Cortex of kidney (tissue), 1 donor: ENCODE measurements at regions not wholly inside any gene's neighbourhood (a gene's known extent, or its start where the extent isn't known, plus 50 kb on each side); places are given as distances from the start of the nearest gene placed in this dataset.
"Not testable (repeated sequence)": the region's sequence is repeated elsewhere in the genome, so short reads cannot be mapped to it uniquely, and the experiment has no call there.

Source experiments
- DNase-seq: peaks from one replicate; lab custom pipeline; 2025; lab: John Stamatoyannopoulos, UW

DNA sequence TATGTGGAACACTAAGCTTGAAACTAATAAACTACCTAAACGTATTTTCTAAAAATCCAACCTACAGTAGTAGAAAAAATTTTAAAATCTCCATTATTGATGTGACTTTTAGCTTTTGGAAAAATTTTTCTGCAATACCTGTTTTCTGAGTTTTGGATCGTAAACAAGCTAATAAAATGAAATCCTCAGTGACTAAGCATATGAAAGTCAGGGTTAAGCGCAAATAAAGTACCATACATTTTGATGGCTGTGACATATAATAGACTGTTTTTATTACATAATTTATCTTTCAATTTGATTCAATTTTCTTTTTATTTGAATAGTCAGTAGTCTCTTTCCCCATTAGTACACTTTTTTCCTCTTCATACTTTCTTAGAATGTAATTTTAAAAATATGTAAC is 683.6 kb downstream of the NUP35 start:
- no peak for DNase-seq

DNA sequence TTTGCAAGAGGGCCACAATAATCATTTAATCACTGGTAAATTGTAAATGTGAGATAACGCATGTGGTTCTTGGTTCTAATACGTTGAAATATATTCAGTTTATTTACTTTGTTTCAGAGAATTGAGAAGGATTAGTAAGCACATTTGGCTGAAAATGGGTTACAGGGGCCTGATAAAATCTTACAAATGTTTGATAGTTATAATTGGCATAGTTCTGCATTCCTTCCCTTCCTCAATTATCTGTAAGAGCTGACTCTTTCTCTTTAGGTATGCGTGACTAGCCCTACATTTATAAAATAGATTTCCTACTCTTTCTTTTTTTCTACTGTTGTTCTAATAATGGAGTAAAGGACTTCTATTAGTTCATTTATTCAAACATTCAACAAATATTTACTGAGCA is 685.2 kb downstream of the NUP35 start:
- DNase-seq: no peak

DNA sequence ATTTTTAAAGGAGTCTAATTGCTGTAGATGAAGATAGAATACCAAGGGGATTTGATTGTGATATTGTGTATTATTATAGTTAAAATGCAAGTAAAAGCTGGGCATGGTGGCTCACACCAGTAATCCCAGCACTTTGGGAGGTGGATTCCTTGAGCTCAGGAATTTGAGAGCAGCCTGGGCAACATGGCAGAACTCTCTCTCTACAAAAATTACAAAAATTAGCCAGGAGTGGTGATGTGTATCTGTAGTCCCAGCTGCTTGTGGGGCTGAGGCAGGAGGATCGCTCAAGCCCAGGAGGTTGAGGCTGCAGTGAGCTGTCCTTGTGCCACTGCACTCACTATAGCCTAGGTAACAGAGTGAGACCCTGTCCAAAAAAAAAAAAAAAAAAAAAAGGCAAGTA is 687.0 kb downstream of the NUP35 start:
- no peak for DNase-seq

DNA sequence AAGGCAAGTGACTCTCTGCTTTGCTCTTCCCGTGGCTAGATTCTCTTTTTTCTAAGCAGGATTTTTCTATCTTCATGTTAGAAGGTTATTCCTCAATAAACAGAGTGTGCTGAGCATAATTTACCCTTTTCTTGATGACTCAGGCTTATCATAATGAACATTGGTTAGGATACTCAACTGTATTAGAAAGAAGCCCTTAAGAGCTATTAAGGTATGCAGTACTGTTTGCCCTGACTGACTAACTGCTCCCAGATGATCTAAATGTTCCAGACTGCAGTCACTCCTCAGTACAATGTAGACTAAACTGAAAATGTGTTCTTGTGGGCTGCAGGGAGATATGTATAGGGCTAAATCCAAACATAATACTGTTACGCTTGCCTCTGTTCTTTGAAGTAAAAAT is 687.8 kb downstream of the NUP35 start:
- DNase-seq: no peak

DNA sequence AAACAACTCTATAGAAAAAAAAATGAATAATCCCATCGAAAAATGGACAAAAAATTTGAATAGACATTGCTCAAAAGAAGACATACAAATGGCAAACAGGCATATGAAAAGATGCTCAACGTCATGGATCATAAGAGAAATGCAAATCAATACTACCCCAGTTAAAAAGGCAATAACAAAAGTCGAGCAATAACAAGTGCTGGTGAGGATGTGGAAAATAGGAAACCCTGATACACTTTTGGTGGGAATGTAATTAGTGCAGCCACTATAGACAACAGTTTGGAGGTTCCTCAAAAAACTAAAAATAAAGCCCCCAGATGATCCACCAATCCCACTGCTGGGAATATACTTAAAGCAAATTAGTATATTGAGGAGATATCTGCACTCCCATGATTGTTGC is 701.5 kb downstream of the NUP35 start:
- no peak for DNase-seq

DNA sequence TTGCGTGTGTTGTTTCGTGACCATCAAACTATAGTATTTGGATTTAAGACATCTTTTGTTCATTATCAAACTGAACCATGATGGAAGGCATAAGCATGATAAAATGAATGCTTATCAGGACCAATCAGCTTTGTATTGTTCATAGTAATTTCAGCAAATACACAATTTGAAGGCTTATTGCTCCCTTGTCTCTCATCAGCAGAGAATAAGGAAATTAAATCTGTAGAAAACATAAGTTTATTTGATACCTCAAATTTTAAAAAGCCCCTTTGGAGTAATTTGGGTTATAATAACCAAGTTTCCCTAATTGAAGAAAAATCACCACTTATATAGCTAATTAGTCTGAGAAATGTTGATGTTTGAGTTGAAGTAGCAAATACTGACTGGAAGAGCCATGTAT is 705.7 kb downstream of the NUP35 start:
- no peak for DNase-seq

DNA sequence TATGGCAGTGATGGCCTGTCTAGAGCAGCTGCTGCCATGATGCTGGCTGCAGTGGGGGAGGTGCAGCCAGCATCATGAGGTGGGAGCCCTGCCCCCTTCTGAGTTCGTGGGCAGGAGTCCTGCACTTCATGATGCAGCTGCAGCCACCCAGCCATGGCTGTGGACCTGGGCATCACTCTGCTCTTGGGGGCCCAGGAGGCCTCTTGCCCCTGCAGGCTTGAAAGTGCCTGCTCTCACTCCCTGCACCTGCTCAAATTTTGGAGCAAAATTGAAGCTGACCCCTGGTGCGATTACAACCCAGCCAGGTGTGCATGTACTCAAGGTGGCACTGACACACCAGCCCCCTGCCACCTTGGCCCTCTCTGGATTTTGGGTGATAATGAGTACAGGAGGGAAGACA is 712.9 kb downstream of the NUP35 start:
- no peak for DNase-seq

DNA sequence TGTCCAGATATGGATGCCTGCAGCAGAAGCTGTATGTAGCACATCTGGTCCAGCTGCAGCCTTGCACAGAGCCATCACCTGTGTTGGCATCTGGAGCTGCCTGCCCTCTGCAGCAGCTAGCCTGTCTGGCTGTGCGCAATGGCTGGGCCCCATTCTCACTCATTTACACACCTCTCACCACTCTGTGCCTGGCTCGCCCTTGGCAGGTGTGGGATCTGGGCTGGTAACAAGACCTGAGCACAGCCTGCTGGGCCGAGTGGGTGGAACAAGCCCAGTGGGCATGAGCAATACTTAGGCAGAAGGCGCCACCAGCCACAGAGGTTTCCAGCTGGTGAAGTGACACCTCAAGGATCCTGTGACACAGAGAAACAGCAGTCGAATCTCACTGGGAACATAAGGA is 714.1 kb downstream of the NUP35 start:
- no peak for DNase-seq

DNA sequence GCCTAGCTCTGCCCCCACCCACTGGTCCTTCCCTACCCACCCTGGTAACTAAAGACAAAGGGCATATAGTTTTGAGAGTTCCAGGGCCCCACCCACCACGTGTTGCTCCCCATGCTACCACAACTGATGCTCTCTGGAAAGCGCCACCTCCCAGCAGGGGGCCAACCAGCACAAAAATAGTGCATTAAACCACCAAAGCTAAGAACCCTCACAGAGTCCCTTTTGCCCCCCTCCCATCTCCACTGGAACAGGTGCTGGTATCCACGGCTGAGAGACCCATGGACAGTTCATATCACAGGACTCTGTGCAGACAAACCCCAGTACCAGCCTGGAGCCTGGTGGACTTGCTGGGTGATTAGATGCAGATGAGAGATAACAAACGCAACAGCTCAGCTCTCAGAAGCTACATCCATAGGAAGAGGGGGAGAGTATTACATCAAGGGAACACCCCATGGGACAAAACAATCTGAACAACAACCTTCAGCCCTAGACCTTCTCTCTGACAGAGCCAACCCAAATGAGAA is 715.9 kb downstream of the NUP35 start:
- DNase-seq: no peak

DNA sequence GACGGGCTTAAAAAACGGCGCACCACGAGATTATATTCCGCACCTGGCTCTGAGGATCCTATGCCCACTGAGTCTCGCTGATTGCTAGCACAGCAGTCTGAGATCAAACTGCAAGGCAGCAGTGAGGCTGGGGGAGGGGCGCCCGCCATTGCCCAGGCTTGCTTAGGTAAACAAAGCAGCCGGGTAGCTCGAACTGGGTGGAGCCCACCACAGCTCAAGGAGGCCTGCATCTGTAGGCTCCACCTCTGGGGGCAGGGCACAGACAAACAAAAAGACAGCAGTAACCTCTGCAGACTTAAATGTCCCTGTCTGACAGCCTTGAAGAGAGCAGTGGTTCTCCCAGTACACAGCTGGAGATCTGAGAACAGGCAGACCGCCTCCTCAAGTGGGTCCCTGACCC is 725.6 kb downstream of the NUP35 start:
- not testable (repeated sequence) for DNase-seq

DNA sequence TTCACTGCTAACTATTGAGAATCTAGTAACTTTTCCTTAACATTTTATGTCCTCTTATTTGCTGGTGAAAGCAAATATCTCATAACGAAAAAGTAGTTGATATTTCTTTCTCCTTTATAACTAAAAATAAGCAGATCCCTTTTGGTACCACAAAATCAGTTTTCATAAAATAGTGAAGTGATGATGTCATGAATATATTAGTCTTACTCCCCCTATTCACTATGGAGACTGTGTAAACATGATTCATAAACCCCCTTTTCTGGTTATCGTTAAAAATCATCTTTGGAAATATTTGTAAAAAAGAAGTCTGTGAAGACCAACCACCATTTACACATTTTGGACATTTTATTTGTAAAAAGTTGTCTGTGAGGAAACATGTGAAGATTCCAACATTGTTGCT is 734.9 kb downstream of the NUP35 start:
- DNase-seq: no peak

DNA sequence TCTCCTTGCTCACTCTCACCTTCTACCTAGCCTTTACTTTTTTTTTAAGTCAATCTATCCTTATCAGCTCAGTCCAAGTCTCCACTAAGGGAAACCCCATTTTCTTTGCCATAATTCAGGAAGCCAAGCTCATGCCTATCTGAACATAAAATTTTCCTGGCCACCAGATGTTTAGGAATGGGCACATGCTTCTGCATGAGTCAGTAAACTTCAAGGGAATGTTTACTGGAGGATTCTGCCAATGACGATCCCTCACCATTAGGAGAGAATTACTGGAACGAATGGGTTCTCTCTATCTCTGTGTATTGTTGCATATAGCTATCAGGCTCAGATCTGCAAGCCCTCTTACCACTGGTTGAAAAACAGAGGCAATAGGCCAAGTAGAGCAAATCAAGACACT is 731.7 kb upstream of the ZNF804A start:
- no peak for DNase-seq

DNA sequence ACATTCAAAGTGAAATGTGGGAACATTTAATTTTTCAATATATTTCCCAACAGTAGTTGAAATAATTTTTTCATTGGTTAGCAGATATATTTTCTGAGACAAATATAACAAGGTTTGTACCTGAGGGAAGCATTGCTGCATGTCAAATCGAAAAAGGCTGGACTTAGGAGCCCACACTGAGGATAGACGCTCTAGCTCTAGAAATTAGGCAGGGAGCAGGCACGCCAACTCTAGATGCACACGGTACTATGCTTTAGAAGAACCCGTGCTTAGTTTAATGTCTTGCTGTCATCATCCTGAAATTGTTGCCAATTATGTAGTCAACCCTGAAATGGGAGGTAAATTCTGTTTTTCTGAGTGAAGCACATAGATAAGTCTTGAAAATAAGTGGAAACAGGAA is 731.1 kb upstream of the ZNF804A start:
- DNase-seq: no peak

DNA sequence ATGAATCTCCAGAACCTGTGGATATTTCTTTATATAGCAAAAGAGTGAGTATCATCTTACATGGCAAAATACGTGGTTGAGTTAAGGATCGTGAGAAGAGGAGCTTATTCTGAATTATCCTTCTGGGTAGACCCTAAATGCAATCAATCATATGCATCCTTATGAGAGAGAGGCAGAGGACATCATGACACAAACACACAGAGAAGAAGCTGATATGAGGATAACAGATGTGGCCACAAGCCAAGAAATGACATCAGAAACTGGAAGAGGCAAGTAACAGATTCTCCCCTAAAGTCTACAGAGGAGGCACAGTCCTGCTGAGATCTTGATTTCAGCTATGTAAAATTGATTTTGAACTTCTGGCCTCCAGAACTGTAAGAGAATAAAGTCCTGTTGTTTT is 730.2 kb upstream of the ZNF804A start:
- DNase-seq: no peak

DNA sequence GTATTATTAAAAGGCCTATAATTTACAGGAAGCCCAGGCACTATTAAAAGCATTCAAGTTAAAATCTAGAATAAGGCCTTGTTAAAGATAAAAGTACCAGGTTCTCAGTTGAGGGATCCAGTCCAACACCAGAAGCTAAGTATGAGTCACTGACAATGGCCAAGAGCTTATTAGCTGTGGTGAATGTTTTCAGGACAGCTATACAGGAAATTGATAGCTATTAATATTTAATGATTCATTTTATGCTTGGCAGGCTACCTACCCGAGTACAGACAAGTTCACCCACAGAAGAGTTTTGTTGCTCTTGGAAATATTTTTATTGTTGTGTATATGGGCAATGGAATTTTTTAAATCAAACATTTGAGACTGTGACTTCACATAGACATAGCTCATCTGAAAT is 729.6 kb upstream of the ZNF804A start:
- DNase-seq: no peak

DNA sequence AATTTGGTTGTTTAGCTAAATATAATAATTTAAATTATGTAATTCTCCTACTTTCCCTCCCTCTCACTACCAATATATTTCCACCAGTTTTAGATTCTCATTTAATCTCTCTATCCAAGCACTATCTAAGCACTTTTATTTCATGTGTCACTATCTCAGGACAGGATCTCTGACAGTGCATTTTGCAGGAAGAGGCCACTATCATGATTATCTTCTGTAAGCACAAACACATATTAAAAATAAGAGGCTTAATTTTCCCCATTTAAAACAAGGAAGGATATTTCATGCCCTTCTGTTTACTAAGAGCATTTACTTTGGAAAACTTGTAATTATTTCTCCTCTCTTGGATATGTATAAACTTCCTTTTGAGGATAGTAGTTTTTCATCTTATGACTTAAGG is 726.2 kb upstream of the ZNF804A start:
- no peak for DNase-seq

DNA sequence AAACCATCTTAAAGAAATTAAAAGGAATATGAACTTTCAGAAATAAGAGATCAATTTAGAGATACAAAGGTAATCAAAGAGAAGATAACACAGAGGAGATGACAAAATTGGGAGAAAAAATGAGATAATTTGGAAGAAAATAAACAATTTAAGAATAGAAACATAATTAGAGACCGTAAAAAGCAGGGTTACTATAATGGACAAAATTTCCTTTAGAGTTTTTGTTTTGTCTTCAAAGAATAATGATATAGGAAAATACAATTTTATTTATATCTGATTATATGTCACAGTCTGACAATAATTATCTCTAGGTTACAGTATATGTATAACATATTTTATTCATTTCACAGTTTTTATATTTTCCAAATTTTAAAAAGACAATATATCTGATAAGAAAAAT is 716.4 kb upstream of the ZNF804A start:
- DNase-seq: no peak

DNA sequence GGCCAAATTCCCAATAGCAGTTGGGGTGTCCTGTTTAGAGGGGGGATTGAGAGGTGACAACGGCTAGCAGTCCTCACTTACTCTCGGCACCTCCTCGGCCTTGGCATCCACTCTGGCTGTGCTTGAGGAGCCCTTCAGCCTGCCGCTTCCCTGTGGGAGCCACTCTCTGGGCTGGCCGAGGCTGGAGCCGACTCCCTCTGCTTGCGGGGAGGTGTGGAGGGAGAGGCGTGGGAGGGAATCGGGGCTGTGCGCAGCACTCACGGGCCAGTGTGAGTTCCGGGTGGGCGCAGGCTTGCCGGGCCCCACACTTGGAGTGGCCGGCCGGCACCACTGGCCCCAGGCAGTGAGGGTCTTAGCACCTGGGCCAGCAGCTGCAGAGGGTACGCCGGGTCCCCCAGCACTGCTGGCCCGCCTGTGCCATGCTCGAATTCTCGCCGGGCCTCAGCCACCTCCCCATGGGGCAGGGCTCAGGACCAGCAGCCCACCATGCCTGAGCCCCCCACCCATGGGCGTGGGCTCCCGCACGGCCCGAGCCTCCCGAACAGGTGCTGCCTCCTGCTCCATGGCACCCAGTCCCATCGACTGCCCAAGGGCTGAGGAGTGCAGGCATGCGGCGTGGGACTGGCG is 705.9 kb upstream of the ZNF804A start:
- DNase-seq: peak; percentile 15

DNA sequence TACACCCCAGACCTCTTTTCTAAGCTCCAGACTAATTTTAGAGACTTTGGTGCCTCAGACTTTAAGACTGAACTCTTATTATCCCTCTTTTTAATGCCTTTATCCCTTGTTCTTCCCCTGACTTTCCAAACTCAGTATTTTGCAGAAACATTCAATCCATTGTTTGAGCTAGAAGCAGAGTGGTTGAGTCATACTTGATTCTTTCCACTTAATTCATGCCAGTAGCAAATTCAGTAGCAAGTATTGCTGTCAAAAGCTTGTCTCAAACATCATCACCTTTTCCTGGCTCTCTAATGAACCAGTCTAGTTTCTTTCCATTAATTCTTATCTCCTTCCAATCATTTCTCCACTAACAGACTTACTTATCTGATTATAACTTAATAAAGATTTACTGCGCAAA is 699.7 kb upstream of the ZNF804A start:
- DNase-seq: no peak

DNA sequence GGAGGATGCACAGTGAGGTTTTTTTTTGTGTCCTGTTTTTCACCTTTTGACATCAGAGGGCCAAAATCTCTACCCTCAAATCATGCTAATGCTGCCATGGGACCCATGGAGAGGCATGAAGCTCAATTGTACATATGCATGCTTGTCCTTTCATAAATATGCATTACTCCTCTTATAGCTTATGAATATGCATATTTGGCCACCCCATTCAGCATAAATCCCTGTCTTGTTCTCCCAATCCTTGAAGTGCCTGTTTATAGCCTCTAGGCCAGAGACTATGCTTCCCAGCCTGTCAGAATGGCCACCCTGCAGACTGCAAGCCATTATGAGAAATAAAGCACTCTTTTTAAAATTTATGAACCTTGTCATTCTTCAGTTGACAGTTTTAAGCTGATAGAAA is 696.4 kb upstream of the ZNF804A start:
- DNase-seq: no peak

DNA sequence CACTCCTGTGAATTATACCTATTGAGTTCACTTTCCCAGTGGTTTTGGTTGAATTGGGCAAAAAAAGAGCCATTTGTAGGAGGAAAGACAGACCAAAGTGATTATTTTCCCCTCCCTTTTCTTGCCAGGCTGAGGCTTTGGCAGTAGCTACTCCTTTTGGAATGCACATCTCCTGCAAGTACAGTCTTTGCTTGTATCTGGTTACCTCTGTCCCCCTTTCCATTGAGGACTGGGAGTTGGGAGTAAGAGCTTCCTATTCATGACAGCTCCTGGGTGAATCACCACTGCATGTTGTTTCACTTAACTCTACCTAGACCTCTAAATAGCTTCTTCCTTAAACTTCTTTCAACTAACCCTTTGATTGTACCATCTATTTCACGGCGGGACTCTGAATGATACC is 695.3 kb upstream of the ZNF804A start:
- DNase-seq: no peak

DNA sequence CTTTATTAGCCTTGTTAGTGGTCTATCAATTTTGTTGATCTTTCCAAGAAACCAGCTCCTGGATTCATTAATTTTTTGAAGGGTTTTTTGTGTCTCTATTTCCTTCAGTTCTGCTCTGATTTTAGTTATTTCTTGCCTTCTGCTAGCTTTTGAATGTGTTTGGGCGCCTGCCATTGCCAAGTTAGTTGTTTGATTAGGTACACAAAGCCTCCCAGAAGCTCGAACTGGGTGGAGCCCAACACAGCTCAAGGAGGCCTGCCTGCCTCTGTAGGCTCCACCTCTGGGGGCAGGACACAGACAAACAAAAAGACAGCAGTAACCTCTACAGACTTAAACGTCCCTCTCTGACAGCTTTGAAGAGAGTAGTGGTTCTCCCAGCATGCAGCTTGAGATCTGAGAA is 682.3 kb upstream of the ZNF804A start:
- DNase-seq: not testable (repeated sequence)

DNA sequence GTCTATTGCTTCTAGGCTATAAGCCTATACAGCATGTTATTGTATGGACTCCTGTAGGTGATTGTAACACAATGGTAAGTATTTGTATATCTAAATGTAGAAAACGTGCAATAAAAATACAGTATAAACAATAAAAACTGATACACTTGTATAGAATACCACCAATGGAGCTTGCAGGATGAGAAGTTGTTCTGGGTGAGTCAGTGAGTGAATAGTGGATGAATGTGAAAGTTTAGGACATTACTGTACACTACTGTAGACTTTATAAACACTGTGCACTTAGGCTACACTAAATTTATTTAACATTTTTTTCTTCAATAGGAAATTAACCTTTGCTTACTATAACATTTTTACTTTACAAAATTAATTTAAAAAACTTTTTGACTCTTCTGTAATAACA is 679.2 kb upstream of the ZNF804A start:
- DNase-seq: no peak

DNA sequence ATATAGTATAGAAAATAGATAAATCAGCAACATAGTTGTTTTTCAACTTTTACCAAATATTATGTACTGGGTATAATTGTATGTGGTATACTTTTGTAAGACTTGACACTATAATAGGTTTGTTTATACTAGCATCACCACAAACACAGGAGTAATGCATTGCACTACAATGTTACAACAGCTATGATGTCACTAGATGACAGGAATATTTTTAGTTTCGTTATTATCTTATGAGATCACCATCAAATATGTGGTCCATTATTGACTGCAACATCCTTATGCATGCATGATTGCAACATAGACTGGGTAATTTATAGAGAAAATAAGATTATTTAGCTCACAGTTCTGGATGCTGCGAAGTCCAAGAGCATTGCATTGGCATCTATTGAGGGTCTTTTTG is 678.4 kb upstream of the ZNF804A start:
- DNase-seq: no peak

DNA sequence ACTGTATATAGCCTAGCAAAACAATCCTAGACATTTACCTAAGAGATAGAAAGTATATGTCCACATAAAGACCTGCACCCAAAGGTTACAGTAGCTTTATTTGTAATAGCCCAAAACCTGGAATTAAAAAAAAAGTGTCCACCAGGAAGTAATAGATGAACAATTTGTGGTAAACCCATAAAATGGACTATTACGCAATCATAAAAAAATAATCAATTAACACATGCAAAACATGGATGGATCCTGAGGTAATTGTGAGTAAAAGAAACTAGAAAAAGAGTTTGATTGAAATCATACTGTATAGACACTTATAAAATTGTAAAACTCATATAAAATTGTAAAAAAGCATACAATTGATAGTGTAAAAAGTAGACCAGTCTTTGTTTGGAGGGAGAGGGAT is 673.0 kb upstream of the ZNF804A start:
- DNase-seq: no peak
